Chondrocyte (in vitro differentiated cells): ENCODE measurements at regions not wholly inside any gene's neighbourhood (a gene's known extent, or its start where the extent isn't known, plus 50 kb on each side); places are given as distances from the start of the nearest gene placed in this dataset.

Experiments used
- DNase-seq: peaks from one replicate; pipeline ENCODE4 v3.0.0; 2021; ENCODE audit warnings: mixed read lengths, low spot score
- H3K27ac Mint-ChIP-seq: one replicate; pipeline ENCODE4 v1.8.0; 2021; ENCODE audit warnings: mild to moderate bottlenecking, moderate library complexity, mixed read lengths; ENCODE audit not compliant: unreplicated experiment
- H3K27me3 Mint-ChIP-seq: 2 replicates; pipeline ENCODE4 v1.8.0; 2021; ENCODE audit warnings: low read depth, mixed read lengths
- H3K36me3 Mint-ChIP-seq: 2 replicates; pipeline ENCODE4 v1.8.0; 2021; ENCODE audit warnings: low read depth, mixed read lengths
- H3K4me1 Mint-ChIP-seq: 2 replicates; pipeline ENCODE4 v1.8.0; 2021; ENCODE audit warnings: low read depth, mild to moderate bottlenecking, mixed read lengths
- H3K4me3 Mint-ChIP-seq: one replicate; pipeline ENCODE4 v1.8.0; 2021; ENCODE audit warnings: mild to moderate bottlenecking, moderate library complexity, mixed read lengths; ENCODE audit not compliant: unreplicated experiment
- H3K9me3 Mint-ChIP-seq: 2 replicates; pipeline ENCODE4 v1.8.0; 2021; ENCODE audit warnings: low read depth, mixed read lengths
- TF ChIP-seq, protein P1 (sequence below): fragments of 200-600 bp; sonication (generic); IDR thresholded peaks from 2 replicates; pipeline ENCODE4 v1.5.0; 2021; ENCODE audit warnings: antibody characterized with exemption, mild to moderate bottlenecking, moderate library complexity

DNA sequence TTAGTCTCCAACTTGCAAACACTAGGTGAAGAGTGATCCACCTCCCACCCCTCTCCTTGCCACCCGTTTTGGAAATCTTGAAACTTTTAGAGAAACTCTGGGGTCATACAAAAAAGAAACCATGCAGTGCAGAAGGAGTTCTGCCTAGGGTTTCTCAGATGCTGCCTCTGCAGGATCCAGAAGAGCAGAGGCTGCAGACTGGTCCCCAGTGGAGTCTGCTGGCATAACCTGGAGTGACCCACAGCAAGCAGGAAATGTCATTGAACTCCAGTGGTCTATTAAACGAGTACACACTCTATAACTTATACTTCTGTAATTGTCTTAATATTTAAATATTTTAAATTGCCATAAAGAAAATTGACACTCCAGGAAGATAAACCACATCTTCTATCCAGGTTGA lies 280.7 kb upstream of the NT5E start:
- peaks cover 1% of the 10 kb centered on the region for H3K9me3 Mint-ChIP-seq
- H3K36me3 Mint-ChIP-seq, result no peaks in the 10 kb centered on the region
- peaks cover 11% of the 10 kb centered on the region for H3K27me3 Mint-ChIP-seq
- H3K4me1 Mint-ChIP-seq, result no peaks in the 10 kb centered on the region
- H3K27ac Mint-ChIP-seq, result no peak overlapping the region
- H3K4me3 Mint-ChIP-seq, result no peak overlapping the region
- DNase-seq, result no peak
- TF ChIP-seq, protein P1, sequence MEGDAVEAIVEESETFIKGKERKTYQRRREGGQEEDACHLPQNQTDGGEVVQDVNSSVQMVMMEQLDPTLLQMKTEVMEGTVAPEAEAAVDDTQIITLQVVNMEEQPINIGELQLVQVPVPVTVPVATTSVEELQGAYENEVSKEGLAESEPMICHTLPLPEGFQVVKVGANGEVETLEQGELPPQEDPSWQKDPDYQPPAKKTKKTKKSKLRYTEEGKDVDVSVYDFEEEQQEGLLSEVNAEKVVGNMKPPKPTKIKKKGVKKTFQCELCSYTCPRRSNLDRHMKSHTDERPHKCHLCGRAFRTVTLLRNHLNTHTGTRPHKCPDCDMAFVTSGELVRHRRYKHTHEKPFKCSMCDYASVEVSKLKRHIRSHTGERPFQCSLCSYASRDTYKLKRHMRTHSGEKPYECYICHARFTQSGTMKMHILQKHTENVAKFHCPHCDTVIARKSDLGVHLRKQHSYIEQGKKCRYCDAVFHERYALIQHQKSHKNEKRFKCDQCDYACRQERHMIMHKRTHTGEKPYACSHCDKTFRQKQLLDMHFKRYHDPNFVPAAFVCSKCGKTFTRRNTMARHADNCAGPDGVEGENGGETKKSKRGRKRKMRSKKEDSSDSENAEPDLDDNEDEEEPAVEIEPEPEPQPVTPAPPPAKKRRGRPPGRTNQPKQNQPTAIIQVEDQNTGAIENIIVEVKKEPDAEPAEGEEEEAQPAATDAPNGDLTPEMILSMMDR, result no peak

- no peak for DNase-seq
- no peaks in the 10 kb centered on the region for H3K4me1 Mint-ChIP-seq
- no peak overlapping the region for H3K4me3 Mint-ChIP-seq
- H3K27ac Mint-ChIP-seq, result no peak overlapping the region
- H3K36me3 Mint-ChIP-seq, result no peaks in the 10 kb centered on the region
- TF ChIP-seq, protein P1, result no peak
- H3K27me3 Mint-ChIP-seq, result peaks cover 14% of the 10 kb centered on the region
- H3K9me3 Mint-ChIP-seq, result no peaks in the 10 kb centered on the region
Observed at GRCh38 chr6:85168146-85168545, 281.7 kb upstream of the NT5E start.

- Mint-ChIP-seq H3K27ac (no peak overlapping the region), H3K36me3 (no peaks in the 10 kb centered on the region), H3K27me3 (peaks cover 19% of the 10 kb centered on the region), H3K9me3 (no peaks in the 10 kb centered on the region), H3K4me1 (no peaks in the 10 kb centered on the region), H3K4me3 (no peak overlapping the region)
- no peak for DNase-seq
- TF ChIP-seq, protein P1, result no peak
Observed at GRCh38 chr6:85166114-85166741, 283.7 kb upstream of the NT5E start.

- H3K9me3 Mint-ChIP-seq, result no peaks in the 10 kb centered on the region
- TF ChIP-seq, protein P1, result no peak
- H3K27ac Mint-ChIP-seq, result no peak overlapping the region
- no peaks in the 10 kb centered on the region for H3K4me1 Mint-ChIP-seq
- H3K4me3 Mint-ChIP-seq, result no peak overlapping the region
- H3K27me3 Mint-ChIP-seq, result peaks cover 27% of the 10 kb centered on the region
- H3K36me3 Mint-ChIP-seq, result no peaks in the 10 kb centered on the region
- no peak for DNase-seq
Observed at GRCh38 chr6:85163156-85164080, 286.5 kb upstream of the NT5E start.

- Mint-ChIP-seq H3K27ac (no peak overlapping the region), H3K4me1 (no peaks in the 10 kb centered on the region), H3K9me3 (peaks cover 4% of the 10 kb centered on the region), H3K36me3 (no peaks in the 10 kb centered on the region), H3K4me3 (no peak overlapping the region), H3K27me3 (peaks cover 28% of the 10 kb centered on the region)
- no peak for DNase-seq
- TF ChIP-seq, protein P1, result no peak
Observed at GRCh38 chr6:85157311-85157710, 292.6 kb upstream of the NT5E start.
